ENCODE measurements at regions not wholly inside any gene's neighbourhood (a gene's known extent, or its start where the extent isn't known, plus 50 kb on each side); places are given as distances from the start of the nearest gene placed in this dataset.

DNA sequence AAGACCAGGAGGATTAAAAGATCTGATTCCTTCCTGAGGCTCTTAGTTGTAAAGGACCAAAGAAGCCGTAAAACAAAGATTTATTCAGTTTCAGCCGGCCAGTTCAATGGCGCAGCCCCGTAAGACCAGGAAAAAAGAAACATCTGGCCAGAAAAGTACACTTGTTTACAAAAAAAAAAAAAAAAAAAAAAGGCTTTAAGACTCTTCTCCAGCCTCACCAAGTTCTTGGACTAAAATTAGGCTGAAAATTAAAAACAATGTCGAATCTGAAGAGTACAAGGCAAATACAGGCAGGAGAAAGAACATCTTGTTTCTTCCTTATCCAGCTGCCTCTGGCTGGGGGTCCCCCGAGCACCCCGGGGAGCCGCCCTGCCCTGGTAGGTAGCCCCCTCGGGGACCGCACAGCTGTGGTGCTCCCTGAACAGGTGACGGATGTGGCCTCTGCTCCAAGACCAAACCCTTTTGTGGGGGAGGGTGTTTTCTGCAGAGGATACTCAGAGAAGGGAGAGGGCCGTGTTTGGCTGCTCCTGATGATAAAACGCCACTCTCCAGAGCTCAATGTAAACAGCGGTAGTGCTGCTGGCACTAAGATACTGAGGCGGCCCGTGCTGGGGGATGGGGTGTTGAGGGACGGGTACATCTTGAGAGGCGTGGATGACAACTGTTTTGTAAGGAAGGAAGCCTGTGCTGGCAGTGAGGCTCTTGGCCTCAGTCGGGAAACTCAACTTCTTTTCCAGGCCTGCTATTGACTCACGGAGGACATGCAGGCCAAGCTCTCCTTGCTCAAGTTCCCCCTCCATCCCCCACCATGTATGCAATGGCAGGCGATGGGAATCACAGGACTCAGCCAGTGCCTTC, 201.0 kb upstream of the DIO3 start:
- peaks cover 6 to 54% of the 10 kb centered on the region in 2 experiments; a peak in 4 of 5 replicates for H3K27me3 ChIP-seq (ENCODE audit: control insufficient read depth in 1 of 2, insufficient read depth in 2 of 2, low read length in 2 of 2)
- BruUV-seq (replicated peaks), result no TSS peak
- peaks cover 29% of the 10 kb centered on the region for H3K4me1 ChIP-seq (ENCODE audit: insufficient read depth, low read length)
- DNase-seq (ENCODE audit: low spot score) (no peak), FAIRE-seq (no peak), ATAC-seq (no peak)
- no peaks in the 10 kb centered on the region for H3K9me3 ChIP-seq (ENCODE audit: low read length)
- H4K20me1 ChIP-seq (ENCODE audit: insufficient read depth, low read length), result no peaks in the 10 kb centered on the region
- no peaks in the 10 kb centered on the region for H3K36me3 ChIP-seq (replicated peaks in 1 of 2; ENCODE audit: control insufficient read depth in 1 of 2, insufficient read depth in 2 of 2, low read length in 2 of 2)
- no peak for TF ChIP-seq ZNF570 (CRISPR knock-in tag; IDR thresholded peaks at IDR 0.05; ENCODE audit: borderline replicate concordance)
- TF ChIP-seq EZH2 (conservative IDR thresholded peaks at IDR 0.05; ENCODE audit: low read depth, low read length), result 0 out of 2 replicates have a peak, but pooled peaks have one; percentile 16
- H3K4me3 ChIP-seq (replicated peaks in 1 of 3; ENCODE audit: insufficient read depth in 1 of 3, low read depth in 2 of 3, low read length in 3 of 3), result no peak overlapping the region
- in situ Hi-C loops (cut with HindIII; ENCODE audit: extremely low pct_ligation_motif_present, low pct_unique_long_range_greater_than_20kb) (no loop called here), intact Hi-C loops (cut with micrococcal nuclease; ENCODE audit: unreplicated experiment) (no loop called here)
- H3K79me2 ChIP-seq (ENCODE audit: insufficient read depth, low read length), result no peaks in the 10 kb centered on the region
- no peak overlapping the region for H3K27ac ChIP-seq (ENCODE audit: extremely low read length, insufficient read depth, low read length)
- H3K9ac ChIP-seq (ENCODE audit: insufficient read depth, low read depth, low read length), result no peak overlapping the region
- no peak overlapping the region for H2AFZ ChIP-seq (ENCODE audit: low read length)
- 37% methylated on average over 20 of the region's 21 CpGs for WGBS (ENCODE audit: low lambda C conversion rate)
- ChIA-PET POLR2A (no interaction called here), CTCF (ENCODE audit: low intra/inter-chr PET ratio, low total read pairs) (no interaction called here)
- no peak overlapping the region for H3K4me2 ChIP-seq (ENCODE audit: low read depth, low read length)

DNA sequence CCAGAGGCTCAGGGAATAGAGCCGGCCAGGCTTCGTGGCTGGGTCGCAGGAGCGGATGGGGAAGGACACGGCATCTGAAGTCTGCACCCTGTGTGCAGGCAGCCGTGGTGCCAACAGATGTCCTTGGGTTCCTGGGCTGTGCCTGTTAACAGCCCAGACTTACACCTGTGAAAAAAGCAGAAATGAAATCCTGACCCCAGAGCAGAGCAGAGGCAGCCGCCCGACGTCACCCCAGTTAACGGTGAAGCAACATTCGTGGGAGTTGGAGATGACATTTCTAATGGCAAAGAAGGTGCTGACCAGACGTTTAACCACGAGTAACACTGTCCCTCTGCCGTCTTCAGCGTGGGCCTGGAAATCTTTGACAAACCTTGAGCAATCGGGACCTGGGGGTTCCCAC, 200.3 kb upstream of the DIO3 start:
- DNase-seq (ENCODE audit: low spot score), result no peak
- H3K4me1 ChIP-seq (ENCODE audit: insufficient read depth, low read length), result peaks cover 28% of the 10 kb centered on the region
- ATAC-seq, result no peak
- no peak for FAIRE-seq
- 43% methylated on average over 9 of the region's 16 CpGs for WGBS (ENCODE audit: low lambda C conversion rate)
- no TSS peak for BruUV-seq (replicated peaks)
- H3K27me3 ChIP-seq (ENCODE audit: control insufficient read depth in 1 of 2, insufficient read depth in 2 of 2, low read length in 2 of 2), result peaks cover 6 to 57% of the 10 kb centered on the region in 2 experiments; a peak in 4 of 5 replicates
- H4K20me1 ChIP-seq (ENCODE audit: insufficient read depth, low read length), result no peaks in the 10 kb centered on the region
- no peaks in the 10 kb centered on the region for H3K79me2 ChIP-seq (ENCODE audit: insufficient read depth, low read length)
- H3K9me3 ChIP-seq (ENCODE audit: low read length), result no peaks in the 10 kb centered on the region
- intact Hi-C loops (cut with micrococcal nuclease; ENCODE audit: unreplicated experiment), result no loop called here
- POLR2A ChIA-PET, result no interaction called here
- no peaks in the 10 kb centered on the region for H3K36me3 ChIP-seq (replicated peaks in 1 of 2; ENCODE audit: control insufficient read depth in 1 of 2, insufficient read depth in 2 of 2, low read length in 2 of 2)
- in situ Hi-C loops (cut with HindIII; ENCODE audit: extremely low pct_ligation_motif_present, low pct_unique_long_range_greater_than_20kb), result no loop called here
- H3K4me3 ChIP-seq (replicated peaks in 1 of 3; ENCODE audit: insufficient read depth in 1 of 3, low read depth in 2 of 3, low read length in 3 of 3), result no peak overlapping the region
- no peak for TF ChIP-seq MYNN (CRISPR knock-in tag; IDR thresholded peaks at IDR 0.05; ENCODE audit: low read depth)
- no peak for TF ChIP-seq FOXJ3 (CRISPR knock-in tag; IDR thresholded peaks at IDR 0.05; ENCODE audit: borderline replicate concordance)
- TF ChIP-seq KLF15 (CRISPR knock-in tag; IDR thresholded peaks at IDR 0.05; ENCODE audit: borderline replicate concordance), result no peak
- TF ChIP-seq HOXA7 (CRISPR knock-in tag; IDR thresholded peaks at IDR 0.05), result no peak
- TF ChIP-seq ZC3H13 (CRISPR knock-in tag; IDR thresholded peaks at IDR 0.05), result no peak
- no peak for TF ChIP-seq ATF7-NPFF (CRISPR knock-in tag; IDR thresholded peaks at IDR 0.05; ENCODE audit: low read depth)
- TF ChIP-seq ZNF44 (CRISPR knock-in tag; IDR thresholded peaks at IDR 0.05), result no peak
- TF ChIP-seq, protein P1, sequence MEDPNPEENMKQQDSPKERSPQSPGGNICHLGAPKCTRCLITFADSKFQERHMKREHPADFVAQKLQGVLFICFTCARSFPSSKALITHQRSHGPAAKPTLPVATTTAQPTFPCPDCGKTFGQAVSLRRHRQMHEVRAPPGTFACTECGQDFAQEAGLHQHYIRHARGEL (CRISPR knock-in tag; IDR thresholded peaks at IDR 0.05), result no peak
- TF ChIP-seq ZNF577 (CRISPR knock-in tag; IDR thresholded peaks at IDR 0.05; ENCODE audit: borderline replicate concordance, low read depth), result no peak
- no peak overlapping the region for H3K27ac ChIP-seq (ENCODE audit: extremely low read length, insufficient read depth, low read length)
- no peak overlapping the region for H2AFZ ChIP-seq (ENCODE audit: low read length)
- H3K9ac ChIP-seq (ENCODE audit: insufficient read depth, low read depth, low read length), result no peak overlapping the region
- CTCF ChIA-PET (ENCODE audit: low intra/inter-chr PET ratio, low total read pairs), result no interaction called here
- no peak overlapping the region for H3K4me2 ChIP-seq (ENCODE audit: low read depth, low read length)
